IgD-negative memory B cell (primary cell): ENCODE measurements at regions not wholly inside any gene's neighbourhood (a gene's known extent, or its start where the extent isn't known, plus 50 kb on each side); places are given as distances from the start of the nearest gene placed in this dataset.
"Not testable (repeated sequence)": the region's sequence is repeated elsewhere in the genome, so short reads cannot be mapped to it uniquely, and the experiment has no call there.

Source experiments
- H3K27ac Mint-ChIP-seq, 3 donors: one replicate each; pipeline ENCODE4 v1.8.0; 2020 to 2022; ENCODE audit warnings: mild to moderate bottlenecking in 3 of 3, mixed read lengths in 3 of 3, moderate library complexity in 1 of 3
- H3K27me3 Mint-ChIP-seq: one replicate; pipeline ENCODE4 v1.8.0; 2021; ENCODE audit warnings: mixed read lengths
- H3K36me3 Mint-ChIP-seq: one replicate; pipeline ENCODE4 v1.8.0; 2020; ENCODE audit warnings: mild to moderate bottlenecking, mixed read lengths
- H3K4me1 Mint-ChIP-seq, 3 donors: one replicate each; pipeline ENCODE4 v1.8.0; 2020 to 2022; ENCODE audit warnings: mixed read lengths in 3 of 3, mild to moderate bottlenecking in 1 of 3
- H3K4me3 Mint-ChIP-seq, 4 donors: one replicate each; pipeline ENCODE4 v1.8.0; 2020 to 2022; ENCODE audit warnings: mild to moderate bottlenecking in 4 of 4, mixed read lengths in 4 of 4, moderate library complexity in 3 of 4
- H3K9me3 Mint-ChIP-seq, 3 donors: one replicate each; pipeline ENCODE4 v1.8.0; 2020 to 2021; ENCODE audit warnings: mixed read lengths in 3 of 3, mild to moderate bottlenecking in 1 of 3

DNA sequence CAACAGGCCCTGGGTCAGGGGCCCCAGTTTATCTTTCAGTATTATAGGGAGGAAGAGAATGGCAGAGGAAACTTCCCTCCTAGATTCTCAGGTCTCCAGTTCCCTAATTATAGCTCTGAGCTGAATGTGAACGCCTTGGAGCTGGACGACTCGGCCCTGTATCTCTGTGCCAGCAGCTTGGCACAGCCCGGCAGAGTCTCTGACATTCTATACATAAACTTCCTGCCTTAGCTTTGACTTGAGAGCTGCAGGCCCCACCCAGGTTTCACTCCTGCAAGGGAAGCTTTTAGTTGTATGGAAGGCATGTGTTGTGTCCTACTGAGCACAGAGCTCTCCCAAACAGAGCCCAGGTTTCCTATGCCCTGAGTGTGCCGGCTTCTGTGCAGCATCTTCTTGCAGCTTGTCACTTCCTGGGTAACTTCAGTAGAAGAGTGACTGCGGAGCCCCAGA is 205.6 kb upstream of the PRSS58 start:
- Mint-ChIP-seq H3K4me1 (peaks cover 0 to 3% (median 0%) of the 10 kb centered on the region in 3 donors), H3K27me3 (peaks cover 34% of the 10 kb centered on the region), H3K9me3 (peaks cover 0 to 2% (median 0%) of the 10 kb centered on the region in 3 donors), H3K36me3 (no peaks in the 10 kb centered on the region), H3K4me3 (peak overlapping the region in 1 of 4 donors; percentile 32), H3K27ac (peak overlapping the region in 1 of 3 donors; percentile 1)

DNA sequence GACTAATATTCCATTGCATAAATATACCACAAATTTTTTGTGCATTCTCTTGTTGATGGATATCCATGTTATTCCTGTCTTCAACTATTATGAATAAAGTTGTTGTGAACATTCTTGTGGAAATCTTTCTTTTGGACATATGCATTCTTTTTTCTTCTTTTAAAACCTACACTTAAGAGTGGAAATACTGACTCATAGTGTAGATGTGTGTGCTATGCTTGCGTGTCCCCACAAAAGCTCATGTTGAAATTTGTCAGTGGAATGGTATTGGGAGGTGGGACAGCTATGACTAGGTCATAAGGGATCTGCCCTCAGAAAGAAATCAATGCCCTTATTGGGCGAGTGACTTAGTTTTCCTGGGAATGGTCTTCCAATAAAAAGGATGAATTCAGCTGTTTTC is 203.6 kb upstream of the PRSS58 start:
- Mint-ChIP-seq H3K4me1 (peaks cover 0 to 3% (median 0%) of the 10 kb centered on the region in 3 donors), H3K36me3 (no peaks in the 10 kb centered on the region), H3K9me3 (peaks cover 0 to 2% (median 0%) of the 10 kb centered on the region in 3 donors), H3K27me3 (peaks cover 32% of the 10 kb centered on the region), H3K4me3 (no peak overlapping the region), H3K27ac (no peak overlapping the region)

DNA sequence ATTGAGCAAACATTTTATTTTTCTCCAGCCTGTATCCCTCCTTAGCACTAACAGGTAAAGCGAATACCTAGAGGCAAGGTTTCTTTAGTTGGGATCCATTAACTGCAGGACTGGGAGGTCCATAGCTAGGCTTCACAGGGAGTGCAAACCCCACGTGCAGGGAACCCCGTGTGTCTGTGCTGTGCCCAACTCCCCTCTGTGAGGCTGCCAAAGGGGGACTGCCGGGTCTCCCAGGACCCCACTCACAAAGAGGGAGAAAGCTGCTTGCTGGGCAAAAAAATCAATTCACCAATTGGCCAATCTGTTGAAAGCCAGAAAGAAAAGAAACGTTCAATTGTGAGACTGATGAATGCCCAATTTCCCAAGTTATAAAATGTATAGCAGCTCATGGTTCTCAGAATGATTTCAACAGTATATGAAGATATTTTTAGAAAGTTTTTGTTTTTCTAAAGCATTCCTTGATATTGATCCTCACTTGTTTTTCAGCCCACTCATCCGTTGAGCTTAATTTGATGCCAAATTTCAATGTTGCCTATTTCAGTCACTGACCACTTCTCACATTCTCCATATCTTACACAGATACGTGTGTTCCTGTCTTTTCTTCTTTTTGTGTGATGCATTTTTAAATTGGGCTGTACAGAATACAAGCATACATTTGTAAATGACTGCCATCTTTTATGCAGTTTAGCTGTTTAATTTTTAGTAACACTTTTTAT is 202.7 kb upstream of the PRSS58 start:
- Mint-ChIP-seq H3K4me1 (peaks cover 0 to 3% (median 0%) of the 10 kb centered on the region in 3 donors), H3K27ac (no peak overlapping the region), H3K9me3 (peaks cover 0 to under 1% (median 0%) of the 10 kb centered on the region in 3 donors), H3K36me3 (no peaks in the 10 kb centered on the region), H3K27me3 (peaks cover 25% of the 10 kb centered on the region), H3K4me3 (no peak overlapping the region)

GRCh38 chr7:142459551-142459963 is 201.7 kb upstream of the PRSS58 start:
- H3K9me3 Mint-ChIP-seq, result no peaks in the 10 kb centered on the region

GRCh38 chr7:142457146-142457703 is 199.4 kb upstream of the PRSS58 start:
- Mint-ChIP-seq H3K27ac (no peak overlapping the region), H3K4me3 (no peak overlapping the region), H3K4me1 (peaks cover 0 to 3% (median 0%) of the 10 kb centered on the region in 3 donors), H3K9me3 (no peaks in the 10 kb centered on the region), H3K36me3 (no peaks in the 10 kb centered on the region), H3K27me3 (peaks cover 32% of the 10 kb centered on the region)

More at GRCh38 chr7:142459551-142459963, 201.7 kb upstream of the PRSS58 start:
- no peaks in the 10 kb centered on the region for H3K36me3 Mint-ChIP-seq
- peaks cover 26% of the 10 kb centered on the region for H3K27me3 Mint-ChIP-seq
- H3K27ac Mint-ChIP-seq, result no peak overlapping the region
- H3K4me3 Mint-ChIP-seq, result no peak overlapping the region
- H3K4me1 Mint-ChIP-seq, result peaks cover 0 to 3% (median 0%) of the 10 kb centered on the region in 3 donors

GRCh38 chr7:142455392-142455791 is 197.5 kb upstream of the PRSS58 start:
- Mint-ChIP-seq H3K36me3 (no peaks in the 10 kb centered on the region), H3K9me3 (peaks cover 0 to 2% (median 0%) of the 10 kb centered on the region in 3 donors), H3K27me3 (peaks cover 33% of the 10 kb centered on the region), H3K27ac (no peak overlapping the region), H3K4me3 (no peak overlapping the region), H3K4me1 (peaks cover 0 to 3% (median 0%) of the 10 kb centered on the region in 3 donors)

DNA sequence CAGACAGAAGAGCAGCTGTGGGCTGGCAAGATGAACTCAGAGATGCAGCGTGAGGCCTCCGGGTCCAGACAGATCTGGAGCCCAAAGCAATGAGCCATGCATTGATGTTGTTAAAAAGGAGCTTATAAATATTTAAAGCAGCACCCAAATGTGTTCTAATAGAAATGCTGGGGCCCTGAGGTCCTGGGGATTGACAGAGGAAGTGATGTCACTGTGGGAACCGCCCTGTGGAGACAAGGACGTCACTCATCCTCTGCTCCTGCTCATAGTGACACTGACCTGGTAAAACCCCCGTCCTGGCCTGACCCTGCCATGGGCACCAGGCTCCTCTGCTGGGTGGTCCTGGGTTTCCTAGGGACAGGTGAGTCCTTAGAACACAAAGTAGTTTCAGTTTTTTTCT is 197.0 kb upstream of the PRSS58 start:
- no peak overlapping the region for H3K4me3 Mint-ChIP-seq
- H3K27me3 Mint-ChIP-seq, result peaks cover 33% of the 10 kb centered on the region

GRCh38 chr7:142452791-142453190 is 194.9 kb upstream of the PRSS58 start:
- no peak overlapping the region for H3K27ac Mint-ChIP-seq
- H3K4me1 Mint-ChIP-seq, result no peaks in the 10 kb centered on the region
- no peak overlapping the region for H3K4me3 Mint-ChIP-seq
- H3K36me3 Mint-ChIP-seq, result no peaks in the 10 kb centered on the region
- H3K9me3 Mint-ChIP-seq, result peaks cover 0 to 2% (median 0%) of the 10 kb centered on the region in 3 donors
- H3K27me3 Mint-ChIP-seq, result peaks cover 28% of the 10 kb centered on the region

More for the DNA sequence above, 197.0 kb upstream of the PRSS58 start:
- peaks cover 0 to 3% (median 0%) of the 10 kb centered on the region in 3 donors for H3K4me1 Mint-ChIP-seq
- no peaks in the 10 kb centered on the region for H3K36me3 Mint-ChIP-seq
- no peak overlapping the region for H3K27ac Mint-ChIP-seq
- peaks cover 0 to 2% (median 0%) of the 10 kb centered on the region in 3 donors for H3K9me3 Mint-ChIP-seq

DNA sequence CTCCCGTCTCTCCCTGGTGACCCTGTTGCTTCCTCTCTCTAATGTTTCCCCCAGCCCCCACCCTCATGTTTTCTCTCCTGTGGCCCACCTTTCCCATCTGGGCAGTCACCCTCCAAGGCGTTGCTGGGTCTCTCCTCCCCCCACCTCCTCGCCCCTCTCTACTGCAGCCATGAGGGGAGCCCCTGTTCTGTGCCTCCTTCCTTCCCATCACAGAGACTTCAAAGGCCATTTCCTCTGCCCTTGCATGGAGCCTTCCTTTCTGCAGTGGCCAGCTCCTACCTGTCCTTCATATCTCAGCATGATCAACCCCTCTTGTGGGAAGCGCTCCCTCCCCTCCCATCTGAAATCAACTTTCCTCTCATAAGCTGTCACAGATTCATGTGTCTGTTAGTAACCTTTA is 194.0 kb upstream of the PRSS58 start:
- Mint-ChIP-seq H3K4me3 (no peak overlapping the region), H3K36me3 (no peaks in the 10 kb centered on the region), H3K27ac (no peak overlapping the region), H3K9me3 (peaks cover 0 to 2% (median 0%) of the 10 kb centered on the region in 3 donors), H3K4me1 (no peaks in the 10 kb centered on the region), H3K27me3 (peaks cover 25% of the 10 kb centered on the region)

GRCh38 chr7:142451296-142451695 is 193.4 kb upstream of the PRSS58 start:
- Mint-ChIP-seq H3K27me3 (peaks cover 25% of the 10 kb centered on the region), H3K9me3 (peaks cover 0 to 2% (median 0%) of the 10 kb centered on the region in 3 donors), H3K4me1 (no peaks in the 10 kb centered on the region), H3K27ac (no peak overlapping the region), H3K36me3 (no peaks in the 10 kb centered on the region), H3K4me3 (no peak overlapping the region)

GRCh38 chr7:142450695-142451094 is 192.8 kb upstream of the PRSS58 start:
- Mint-ChIP-seq H3K36me3 (no peaks in the 10 kb centered on the region), H3K27ac (no peak overlapping the region), H3K4me3 (no peak overlapping the region)

GRCh38 chr7:142450206-142450605 is 192.3 kb upstream of the PRSS58 start:
- Mint-ChIP-seq H3K27me3 (peaks cover 25% of the 10 kb centered on the region), H3K36me3 (no peaks in the 10 kb centered on the region), H3K27ac (no peak overlapping the region), H3K4me3 (no peak overlapping the region), H3K4me1 (no peaks in the 10 kb centered on the region), H3K9me3 (peaks cover 0 to 2% (median 0%) of the 10 kb centered on the region in 3 donors)

More at GRCh38 chr7:142450695-142451094, 192.8 kb upstream of the PRSS58 start:
- Mint-ChIP-seq H3K9me3 (peaks cover 0 to 2% (median 0%) of the 10 kb centered on the region in 3 donors), H3K4me1 (no peaks in the 10 kb centered on the region), H3K27me3 (peaks cover 25% of the 10 kb centered on the region)

DNA sequence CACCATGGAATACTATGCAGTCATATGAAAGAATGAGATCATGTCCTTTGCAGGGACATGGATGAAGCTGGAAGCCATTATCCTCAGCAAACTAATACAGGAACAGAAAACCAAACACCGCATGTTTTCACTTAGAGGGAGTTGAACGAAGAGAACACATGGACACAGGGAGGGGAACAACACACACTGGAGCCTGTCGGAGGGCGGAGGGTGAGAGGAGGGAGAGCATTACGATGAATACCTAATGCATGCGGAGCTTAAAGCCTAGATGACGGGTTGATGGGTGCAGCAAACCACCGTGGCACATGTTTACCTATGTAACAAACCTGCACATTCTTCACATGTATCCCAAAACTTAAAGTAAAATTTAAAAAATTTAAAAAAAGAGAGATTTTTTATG is 191.0 kb upstream of the PRSS58 start:
- not testable (repeated sequence) for H3K4me3 Mint-ChIP-seq, H3K27ac Mint-ChIP-seq, H3K36me3 Mint-ChIP-seq, H3K9me3 Mint-ChIP-seq, H3K4me1 Mint-ChIP-seq
- peaks cover 20% of the 10 kb centered on the region for H3K27me3 Mint-ChIP-seq

GRCh38 chr7:142447762-142448161 is 189.9 kb upstream of the PRSS58 start:
- Mint-ChIP-seq H3K27ac (no peak overlapping the region), H3K36me3 (no peaks in the 10 kb centered on the region), H3K9me3 (peaks cover 0 to 2% (median 0%) of the 10 kb centered on the region in 3 donors), H3K27me3 (peaks cover 17% of the 10 kb centered on the region), H3K4me3 (no peak overlapping the region), H3K4me1 (peaks cover 0 to 3% (median 0%) of the 10 kb centered on the region in 3 donors)

GRCh38 chr7:142445019-142445686 is 187.3 kb upstream of the PRSS58 start:
- Mint-ChIP-seq H3K4me3 (no peak overlapping the region), H3K27ac (no peak overlapping the region), H3K27me3 (peaks cover 12% of the 10 kb centered on the region)

More at GRCh38 chr7:142445019-142445686, 187.3 kb upstream of the PRSS58 start:
- no peaks in the 10 kb centered on the region for H3K9me3 Mint-ChIP-seq
- H3K36me3 Mint-ChIP-seq, result no peaks in the 10 kb centered on the region
- H3K4me1 Mint-ChIP-seq, result peaks cover 0 to 15% (median 0%) of the 10 kb centered on the region in 3 donors
